GM12891 (cell line): ENCODE measurements at regions not wholly inside any gene's neighbourhood (a gene's known extent, or its start where the extent isn't known, plus 50 kb on each side); places are given as distances from the start of the nearest gene placed in this dataset.
"Not testable (repeated sequence)": the region's sequence is repeated elsewhere in the genome, so short reads cannot be mapped to it uniquely, and the experiment has no call there.

Source experiments
- DNase-seq: peaks from one replicate; pipeline ENCODE4 v3.0.0; 2011; ENCODE audit warnings: low spot score; ENCODE audit not compliant: insufficient read length
- FAIRE-seq: peaks from 2 replicates; lab custom pipeline; 2011; peaks lifted over from hg19 to GRCh38; lab: Jason Lieb, UNC
- PAX5 ChIP-seq: IDR thresholded peaks from 2 replicates; pipeline ENCODE4 v1.6.1; 2011; ENCODE audit warnings: low read length, moderate library complexity, mild to moderate bottlenecking; ENCODE audit not compliant: insufficient read depth, severe bottlenecking
- POLR2A ChIP-seq: IDR thresholded peaks from 2 replicates; pipeline ENCODE4 v1.6.1; 2011; ENCODE audit warnings: low read depth, low read length, control low read depth
- POLR2AphosphoS5 ChIP-seq: IDR thresholded peaks from 2 replicates; pipeline ENCODE4 v1.6.1; 2011; ENCODE audit warnings: low read depth, low read length, control low read depth
- POU2F2 ChIP-seq: IDR thresholded peaks from 2 replicates; pipeline ENCODE4 v1.6.1; 2011; ENCODE audit warnings: low read depth, mild to moderate bottlenecking, control low read depth, low read length, moderate library complexity
- SPI1 ChIP-seq: IDR thresholded peaks from 2 replicates; pipeline ENCODE4 v1.6.1; 2011; ENCODE audit warnings: low read depth, low read length, control low read depth
- TAF1 ChIP-seq: IDR thresholded peaks from 2 replicates; pipeline ENCODE4 v1.6.1; 2011; ENCODE audit warnings: low read depth, low read length, control low read depth

DNA sequence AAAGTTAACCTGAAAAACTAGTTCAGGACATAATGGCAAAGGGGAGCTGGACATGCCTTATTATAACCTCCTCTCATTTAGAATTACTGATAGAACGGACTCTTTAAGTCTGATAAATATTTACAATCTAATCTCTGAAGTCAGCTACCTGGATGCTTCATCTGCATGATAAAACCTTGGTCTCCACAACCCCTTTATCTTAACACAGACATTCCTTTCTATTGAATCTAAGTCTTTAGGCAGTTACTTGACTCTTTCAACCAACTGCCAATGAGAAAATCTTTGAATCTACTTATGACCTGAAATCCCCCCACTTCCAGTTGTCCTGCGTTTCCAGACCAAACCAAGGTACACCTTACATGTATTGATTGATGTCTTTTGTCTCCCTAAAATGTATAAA lies 191.2 kb upstream of the LRRTM4 start:
- TF ChIP-seq SPI1 (no peak), PAX5 (no peak), POU2F2 (no peak), POLR2AphosphoS5 (no peak), POLR2A (no peak)
- FAIRE-seq (no peak), DNase-seq (no peak)

DNA sequence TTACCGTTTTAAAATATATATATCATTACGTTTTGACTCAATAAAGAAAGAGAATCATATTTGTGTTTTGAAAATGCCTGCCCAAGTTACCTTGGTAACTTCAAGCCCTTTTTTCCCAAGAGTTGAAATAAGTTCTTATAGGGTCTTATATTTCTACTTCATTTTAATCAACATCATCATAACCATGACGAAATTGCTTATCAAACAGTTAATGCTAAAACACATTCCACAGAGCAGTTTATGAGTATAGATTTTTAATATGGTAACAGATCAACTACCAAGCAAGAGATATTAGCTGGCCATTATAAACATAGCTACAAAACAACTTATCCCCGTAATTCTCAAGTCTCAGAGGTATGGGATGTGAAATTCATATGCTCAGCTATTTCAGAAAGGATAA lies 197.9 kb upstream of the LRRTM4 start:
- no peak for DNase-seq
- FAIRE-seq, result no peak
- no peak for TF ChIP-seq POLR2AphosphoS5

GRCh38 chr2:77721593-77721992 lies 199.4 kb upstream of the LRRTM4 start:
- DNase-seq (no peak), FAIRE-seq (no peak)
- TF ChIP-seq SPI1, result no peak
- no peak for TF ChIP-seq POLR2AphosphoS5
- no peak for TF ChIP-seq POU2F2
- TF ChIP-seq PAX5, result no peak
- no peak for TF ChIP-seq POLR2A
- no peak for TF ChIP-seq TAF1

GRCh38 chr2:77725045-77725444 lies 202.9 kb upstream of the LRRTM4 start:
- no peak for FAIRE-seq
- no peak for DNase-seq
- TF ChIP-seq POU2F2 (no peak), SPI1 (no peak), POLR2A (no peak), PAX5 (no peak), POLR2AphosphoS5 (no peak), TAF1 (no peak)

DNA sequence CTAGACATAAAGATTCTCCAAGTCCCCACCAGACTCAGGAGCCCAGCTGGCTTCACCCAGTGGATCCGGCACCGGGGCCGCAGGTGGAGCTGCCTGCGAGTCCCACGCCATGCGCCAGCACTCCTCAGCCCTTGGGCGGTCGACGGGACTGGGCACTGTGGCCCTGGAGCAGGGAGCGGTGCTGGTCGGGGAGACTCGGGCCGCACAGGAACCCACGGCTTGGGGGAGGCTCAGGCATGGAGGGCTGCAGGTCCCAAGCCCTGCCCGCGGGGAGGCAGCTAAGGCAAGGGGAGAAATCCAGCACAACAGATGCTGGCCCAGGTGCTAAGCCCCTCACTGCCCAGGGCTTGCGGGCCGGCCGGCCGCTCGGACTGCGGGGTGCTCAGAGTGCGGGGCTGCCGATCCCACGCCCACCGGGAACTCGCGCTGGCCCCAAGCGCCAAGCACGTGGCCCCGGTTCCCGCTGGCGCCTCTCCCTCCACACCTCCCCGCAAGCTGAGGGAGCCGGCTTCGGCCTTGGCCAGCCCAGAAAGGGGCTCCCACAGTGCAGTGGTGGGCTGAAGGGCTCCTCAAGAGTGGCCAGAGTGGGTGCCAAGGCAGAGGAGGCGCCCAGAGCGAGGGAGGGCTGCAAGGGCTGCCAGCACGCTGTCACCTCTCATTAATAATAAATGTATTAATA lies 212.6 kb upstream of the LRRTM4 start:
- not testable (repeated sequence) for DNase-seq, FAIRE-seq

DNA sequence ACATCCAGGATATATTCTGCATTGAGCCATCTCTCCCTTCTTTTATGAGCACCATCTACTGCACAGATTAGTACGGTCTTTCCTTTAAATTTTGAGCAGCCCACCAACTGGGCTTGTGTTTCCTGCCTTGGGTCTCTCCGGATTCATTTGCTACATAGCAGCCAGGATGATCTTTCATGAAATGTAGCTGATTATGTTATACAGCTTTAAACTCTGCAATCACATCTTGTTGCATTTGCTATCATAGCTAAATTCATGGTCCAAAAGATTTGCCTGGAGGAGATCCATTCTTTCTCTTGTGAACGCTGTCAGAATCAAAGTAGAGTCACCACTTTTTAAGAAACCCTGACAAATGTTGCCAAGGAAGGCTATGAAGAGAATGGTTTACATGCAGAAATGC lies 215.1 kb upstream of the LRRTM4 start:
- FAIRE-seq (no peak), DNase-seq (no peak)
- no peak for TF ChIP-seq POU2F2

DNA sequence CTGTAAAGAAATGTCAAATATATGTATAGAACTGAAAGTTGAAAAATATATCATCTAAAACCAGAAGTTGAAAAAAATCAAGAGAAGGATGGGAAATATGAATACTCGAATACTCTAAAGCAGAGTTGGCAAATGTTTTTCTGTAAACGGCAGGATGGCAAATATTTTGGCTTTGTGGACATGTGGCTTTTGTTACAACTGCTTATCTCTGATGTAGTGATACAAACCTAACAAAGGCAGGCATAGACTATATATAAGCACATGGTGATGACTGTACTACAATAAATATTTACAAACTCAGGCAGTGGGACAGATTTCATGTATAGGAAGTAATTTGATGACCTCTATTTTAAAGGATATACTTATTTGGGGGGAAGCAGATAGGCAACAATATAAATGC lies 224.6 kb upstream of the LRRTM4 start:
- DNase-seq (no peak), FAIRE-seq (no peak)
- TF ChIP-seq SPI1, result no peak
- TF ChIP-seq POU2F2, result no peak
- no peak for TF ChIP-seq POLR2AphosphoS5
- TF ChIP-seq TAF1, result no peak
- TF ChIP-seq PAX5, result no peak
- no peak for TF ChIP-seq POLR2A

- not testable (repeated sequence) for FAIRE-seq, DNase-seq
Measured at GRCh38 chr2:77753710-77754345, 231.7 kb upstream of the LRRTM4 start.

DNA sequence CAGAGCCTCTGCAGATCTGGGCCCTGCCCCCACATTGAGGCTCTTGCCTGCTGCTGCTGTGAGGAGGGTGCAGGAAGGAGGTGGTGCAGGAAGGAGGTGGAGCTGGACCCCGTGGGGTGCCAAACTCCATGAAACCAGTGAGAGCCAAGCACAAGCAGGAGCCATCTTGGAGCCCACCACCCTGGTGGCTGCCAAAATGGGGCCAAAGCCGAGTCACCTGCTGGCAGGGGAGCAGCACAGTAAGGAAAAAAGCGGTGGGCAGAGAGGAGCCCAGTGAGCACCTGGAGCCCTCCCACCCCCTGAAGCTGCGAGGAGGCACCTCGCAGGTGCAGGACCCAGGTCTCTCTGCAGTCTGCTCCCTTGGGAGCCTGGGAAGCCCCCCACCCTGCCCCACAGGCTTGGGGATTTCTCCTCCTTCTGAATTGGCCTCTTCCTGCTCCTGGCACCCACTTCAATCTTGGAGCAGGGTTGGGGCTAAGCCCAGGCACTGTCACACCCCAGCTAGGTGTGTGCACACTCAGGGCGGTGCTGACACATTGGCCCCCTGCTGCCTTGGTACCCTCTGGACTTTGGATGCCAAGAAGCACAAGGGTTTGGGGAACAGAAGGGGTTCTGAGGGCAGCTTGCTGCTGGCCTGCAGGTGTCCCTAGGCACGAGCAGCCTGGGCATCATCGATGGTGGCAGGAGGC lies 245.4 kb upstream of the LRRTM4 start:
- FAIRE-seq, result no peak
- TF ChIP-seq POLR2AphosphoS5, result no peak
- no peak for TF ChIP-seq POLR2A
- TF ChIP-seq TAF1, result no peak
- no peak for TF ChIP-seq POU2F2
- TF ChIP-seq PAX5, result no peak
- TF ChIP-seq SPI1, result no peak
- no peak for DNase-seq

- DNase-seq (no peak), FAIRE-seq (no peak)
Measured at GRCh38 chr2:77768508-77768907, 246.3 kb upstream of the LRRTM4 start.

DNA sequence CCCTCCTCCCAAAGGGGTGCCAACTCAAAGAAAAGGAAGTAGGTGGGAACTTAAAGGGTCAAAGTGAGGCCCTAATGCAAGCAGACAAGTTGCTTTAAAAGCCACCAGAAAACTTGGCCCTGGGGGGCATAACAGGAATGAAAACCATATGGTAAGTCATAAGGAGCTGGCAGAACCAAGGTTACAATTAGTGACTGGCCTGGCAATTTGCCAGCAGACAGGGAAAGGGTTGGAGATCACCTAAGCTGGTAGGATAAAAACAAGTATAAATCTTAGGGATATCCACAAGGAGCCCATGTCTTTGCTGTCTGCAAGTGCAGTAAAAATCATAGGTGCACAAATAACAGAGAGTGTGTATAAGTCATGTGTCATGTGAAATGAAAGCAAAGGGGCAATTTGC lies 256.7 kb upstream of the LRRTM4 start:
- no peak for TF ChIP-seq POU2F2
- no peak for TF ChIP-seq POLR2AphosphoS5
- no peak for TF ChIP-seq SPI1
- TF ChIP-seq TAF1, result no peak
- no peak for TF ChIP-seq POLR2A
- no peak for TF ChIP-seq PAX5
- DNase-seq, result no peak

More at GRCh38 chr2:77768508-77768907, 246.3 kb upstream of the LRRTM4 start:
- TF ChIP-seq TAF1 (no peak), POU2F2 (no peak), POLR2AphosphoS5 (no peak), POLR2A (no peak), PAX5 (no peak), SPI1 (no peak)

GRCh38 chr2:77793500-77793899 lies 271.3 kb upstream of the LRRTM4 start:
- not testable (repeated sequence) for FAIRE-seq, DNase-seq

More for the DNA sequence above, 256.7 kb upstream of the LRRTM4 start:
- no peak for FAIRE-seq
